ENCODE measurements at regions not wholly inside any gene's neighbourhood (a gene's known extent, or its start where the extent isn't known, plus 50 kb on each side); places are given as distances from the start of the nearest gene placed in this dataset.

DNA sequence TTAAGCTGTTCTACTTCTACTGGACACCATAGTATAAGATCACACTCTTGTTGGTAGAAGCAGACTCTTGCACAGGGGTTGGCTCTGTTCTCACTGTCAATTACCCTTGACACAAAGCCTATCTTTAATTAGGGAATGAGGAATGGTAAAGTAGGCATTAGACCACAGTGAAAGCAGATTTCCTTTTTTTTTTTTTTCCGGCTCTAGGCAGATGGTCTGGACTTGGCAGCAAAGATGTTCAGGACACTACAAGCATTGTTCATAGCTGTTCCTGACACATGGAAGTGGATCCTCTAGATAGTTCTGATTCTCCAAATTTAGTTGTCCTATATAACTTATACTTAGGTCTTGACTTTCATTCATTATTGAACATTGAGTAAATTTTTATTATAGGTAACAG, 672.2 kb upstream of the CELF4 start:
- no peak for TF ChIP-seq POLR2A (IDR thresholded peaks at IDR 0.05; ENCODE audit: low read depth, low read length)
- no peak for TF ChIP-seq EZH2 (IDR thresholded peaks at IDR 0.05; ENCODE audit: borderline replicate concordance, low read depth, low read length, severe bottlenecking)
- TF ChIP-seq, protein P1, sequence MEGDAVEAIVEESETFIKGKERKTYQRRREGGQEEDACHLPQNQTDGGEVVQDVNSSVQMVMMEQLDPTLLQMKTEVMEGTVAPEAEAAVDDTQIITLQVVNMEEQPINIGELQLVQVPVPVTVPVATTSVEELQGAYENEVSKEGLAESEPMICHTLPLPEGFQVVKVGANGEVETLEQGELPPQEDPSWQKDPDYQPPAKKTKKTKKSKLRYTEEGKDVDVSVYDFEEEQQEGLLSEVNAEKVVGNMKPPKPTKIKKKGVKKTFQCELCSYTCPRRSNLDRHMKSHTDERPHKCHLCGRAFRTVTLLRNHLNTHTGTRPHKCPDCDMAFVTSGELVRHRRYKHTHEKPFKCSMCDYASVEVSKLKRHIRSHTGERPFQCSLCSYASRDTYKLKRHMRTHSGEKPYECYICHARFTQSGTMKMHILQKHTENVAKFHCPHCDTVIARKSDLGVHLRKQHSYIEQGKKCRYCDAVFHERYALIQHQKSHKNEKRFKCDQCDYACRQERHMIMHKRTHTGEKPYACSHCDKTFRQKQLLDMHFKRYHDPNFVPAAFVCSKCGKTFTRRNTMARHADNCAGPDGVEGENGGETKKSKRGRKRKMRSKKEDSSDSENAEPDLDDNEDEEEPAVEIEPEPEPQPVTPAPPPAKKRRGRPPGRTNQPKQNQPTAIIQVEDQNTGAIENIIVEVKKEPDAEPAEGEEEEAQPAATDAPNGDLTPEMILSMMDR (IDR thresholded peaks at IDR 0.05; ENCODE audit: extremely low read depth in 1 of 2, insufficient read depth in 1 of 2, low read depth in 1 of 2, low read length in 2 of 2), result no peak
- no peak for TF ChIP-seq MYC (IDR thresholded peaks at IDR 0.05; ENCODE audit: low read depth, low read length)
- no peak for TF ChIP-seq JUN (IDR thresholded peaks at IDR 0.05; ENCODE audit: borderline replicate concordance, insufficient read depth, insufficient read length, low read depth)
- BruUV-seq (replicated peaks), result no TSS peak
- Histone ChIP-seq H3K79me2 (ENCODE audit: control insufficient read depth, insufficient read depth, low read length) (no peaks in the 10 kb centered on the region), H3K4me2 (ENCODE audit: insufficient read depth, low read length) (no peak overlapping the region), H4K20me1 (replicated peaks; ENCODE audit: control insufficient read depth, extremely low read depth, insufficient read depth, low read length) (no peaks in the 10 kb centered on the region), H3K27me3 (ENCODE audit: control insufficient read depth in 2 of 2, insufficient read depth in 2 of 2, low read length in 2 of 2) (no peaks in the 10 kb centered on the region), H3K4me3 (replicated peaks in 1 of 3; ENCODE audit: insufficient read depth in 1 of 3, low read depth in 1 of 3, low read length in 3 of 3) (no peak overlapping the region), H3K4me1 (ENCODE audit: control insufficient read depth, extremely low read depth, insufficient read depth, low read length) (no peaks in the 10 kb centered on the region), H3K27ac (ENCODE audit: insufficient read depth, low read depth, low read length) (no peak overlapping the region), H3K36me3 (ENCODE audit: control insufficient read depth in 2 of 2, extremely low read depth in 1 of 2, insufficient read depth in 2 of 2, low read length in 2 of 2) (no peaks in the 10 kb centered on the region), H2AFZ (ENCODE audit: low read depth, low read length) (no peak overlapping the region), H3K9me1 (replicated peaks; ENCODE audit: control insufficient read depth, extremely low read depth, insufficient read depth, low read length) (no peaks in the 10 kb centered on the region), H3K9me3 (replicated peaks; ENCODE audit: control insufficient read depth, insufficient read depth, low read length) (peaks cover 2% of the 10 kb centered on the region), H3K9ac (replicated peaks; ENCODE audit: extremely low read depth, insufficient read depth, low read length) (no peak overlapping the region)
- ChIA-PET POLR2A (interaction anchor here (0.6 kb wide), 1 partner anchor 388 kb away, joined by 6 read pairs; no protein-coding TSS in a partner anchor), CTCF (no interaction called here)
- dilution Hi-C loops (cut with MboI; ENCODE audit: extremely low pct_ligation_motif_present, low sequenced_read_pairs), result no loop called here
- no peak for DNase-seq (ENCODE audit: low read depth, low spot score)
- FAIRE-seq, result no peak
- intact Hi-C loops (cut with micrococcal nuclease), result no loop called here

DNA sequence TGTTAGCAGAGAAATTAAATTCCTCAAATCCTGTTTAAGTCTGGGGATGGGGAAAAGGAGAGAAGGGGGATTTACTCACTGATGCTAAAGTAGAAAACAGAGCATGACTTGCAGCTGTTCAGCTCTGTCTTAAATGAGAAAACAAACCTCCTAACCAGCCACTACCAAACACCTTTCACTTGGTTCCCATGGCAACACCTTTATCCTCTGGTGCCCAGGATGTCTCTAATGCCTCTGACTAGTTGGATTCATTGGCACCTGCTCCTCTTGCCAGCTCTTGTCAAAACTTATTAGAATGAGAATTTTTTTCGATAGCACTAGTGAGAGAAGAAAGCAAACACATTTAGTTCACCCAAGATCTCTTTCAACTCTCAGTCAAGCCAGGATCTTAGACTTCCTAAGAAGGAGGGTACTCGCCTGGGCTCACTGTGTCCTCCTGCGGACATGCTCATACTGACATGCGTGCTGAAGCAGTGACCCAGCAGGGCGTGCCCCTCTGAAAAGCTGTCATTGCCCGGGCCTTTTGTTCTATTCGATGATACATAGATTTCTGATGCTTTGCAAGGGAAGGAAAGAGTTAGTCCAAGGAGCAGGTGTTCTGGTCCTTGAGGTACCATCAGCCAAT, 656.0 kb upstream of the CELF4 start:
- dilution Hi-C loops (cut with MboI; ENCODE audit: extremely low pct_ligation_motif_present, low sequenced_read_pairs) (no loop called here), intact Hi-C loops (cut with micrococcal nuclease) (no loop called here)
- H2AFZ ChIP-seq (ENCODE audit: low read depth, low read length), result no peak overlapping the region
- H3K36me3 ChIP-seq (ENCODE audit: control insufficient read depth in 2 of 2, extremely low read depth in 1 of 2, insufficient read depth in 2 of 2, low read length in 2 of 2), result no peaks in the 10 kb centered on the region
- H3K9me3 ChIP-seq (replicated peaks; ENCODE audit: control insufficient read depth, insufficient read depth, low read length), result no peaks in the 10 kb centered on the region
- no peak for DNase-seq (ENCODE audit: low read depth, low spot score)
- TF ChIP-seq, protein P2, sequence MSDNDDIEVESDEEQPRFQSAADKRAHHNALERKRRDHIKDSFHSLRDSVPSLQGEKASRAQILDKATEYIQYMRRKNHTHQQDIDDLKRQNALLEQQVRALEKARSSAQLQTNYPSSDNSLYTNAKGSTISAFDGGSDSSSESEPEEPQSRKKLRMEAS (IDR thresholded peaks at IDR 0.05; ENCODE audit: insufficient read depth, insufficient read length), result no peak
- TF ChIP-seq POLR2AphosphoS5 (IDR thresholded peaks at IDR 0.05; ENCODE audit: insufficient read depth, low read depth, low read length) (no peak), JUN (IDR thresholded peaks at IDR 0.05; ENCODE audit: borderline replicate concordance, insufficient read depth, insufficient read length, low read depth) (no peak), EZH2 (IDR thresholded peaks at IDR 0.05; ENCODE audit: borderline replicate concordance, low read depth, low read length, severe bottlenecking) (no peak), GATA2 (IDR thresholded peaks at IDR 0.05; ENCODE audit: insufficient read depth, insufficient read length, low read depth, low read length) (no peak), MYC (IDR thresholded peaks at IDR 0.05; ENCODE audit: low read depth, low read length) (no peak)
- TF ChIP-seq, protein P1 (IDR thresholded peaks at IDR 0.05; ENCODE audit: extremely low read depth in 1 of 2, insufficient read depth in 1 of 2, low read depth in 1 of 2, low read length in 2 of 2), result no peak
- no peak overlapping the region for H3K27ac ChIP-seq (ENCODE audit: insufficient read depth, low read depth, low read length)
- BruUV-seq (replicated peaks), result no TSS peak
- POLR2A ChIA-PET, result no interaction called here
- no peak overlapping the region for H3K9ac ChIP-seq (replicated peaks; ENCODE audit: extremely low read depth, insufficient read depth, low read length)
- H3K4me1 ChIP-seq (ENCODE audit: control insufficient read depth, extremely low read depth, insufficient read depth, low read length), result no peaks in the 10 kb centered on the region
- CTCF ChIA-PET, result no interaction called here
- FAIRE-seq, result no peak
- H3K4me2 ChIP-seq (ENCODE audit: insufficient read depth, low read length), result no peak overlapping the region
- no peaks in the 10 kb centered on the region for H3K27me3 ChIP-seq (ENCODE audit: control insufficient read depth in 2 of 2, insufficient read depth in 2 of 2, low read length in 2 of 2)
- H3K79me2 ChIP-seq (ENCODE audit: control insufficient read depth, insufficient read depth, low read length), result no peaks in the 10 kb centered on the region
- H3K9me1 ChIP-seq (replicated peaks; ENCODE audit: control insufficient read depth, extremely low read depth, insufficient read depth, low read length), result no peaks in the 10 kb centered on the region
- H3K4me3 ChIP-seq (replicated peaks in 1 of 3; ENCODE audit: insufficient read depth in 1 of 3, low read depth in 1 of 3, low read length in 3 of 3), result no peak overlapping the region
- no peaks in the 10 kb centered on the region for H4K20me1 ChIP-seq (replicated peaks; ENCODE audit: control insufficient read depth, extremely low read depth, insufficient read depth, low read length)

Data from endothelial cell of umbilical vein (primary cell).